Brain microvascular endothelial cell (primary cell): ENCODE measurements at regions not wholly inside any gene's neighbourhood (a gene's known extent, or its start where the extent isn't known, plus 50 kb on each side); places are given as distances from the start of the nearest gene placed in this dataset.

Experiments used
- DNase-seq: peaks from one replicate; pipeline ENCODE4 v3.0.0-alpha.2; 2020
- H3K27ac ChIP-seq: fragments of 250-450 bp; sonication (Bioruptor Pico); 2 replicates; pipeline ENCODE4 v1.5.1; 2020; ENCODE audit warnings: mild to moderate bottlenecking, moderate library complexity
- H3K27me3 ChIP-seq: fragments of 250-450 bp; sonication (Bioruptor Pico); replicated peaks from 2 replicates; pipeline ENCODE4 v1.5.1; 2020; ENCODE audit warnings: mild to moderate bottlenecking
- H3K36me3 ChIP-seq: fragments of 250-450 bp; sonication (Bioruptor Pico); replicated peaks from 2 replicates; pipeline ENCODE4 v1.5.1; 2020; ENCODE audit warnings: mild to moderate bottlenecking
- H3K4me3 ChIP-seq: 2 replicates; pipeline ENCODE4 v1.5.1; 2011; ENCODE audit warnings: low read depth, mild to moderate bottlenecking, control low read depth, low read length, moderate library complexity
- CTCF ChIP-seq: IDR thresholded peaks from 2 replicates; pipeline ENCODE4 v1.5.1; 2011; ENCODE audit warnings: low read depth, mild to moderate bottlenecking, moderate library complexity, low read length, control low read depth, inconsistent platforms; ENCODE audit errors: missing control alignments
- in situ Hi-C: cut with HindIII; loops from 2 replicates; pipeline ENCODE4 v1.10.0; 2017; ENCODE audit warnings: low sequenced_read_pairs, low pct_ligation_motif_present

- TF ChIP-seq CTCF: peak; percentile 29
- in situ Hi-C loops: no loop called here
- Histone ChIP-seq H3K27ac (no peak overlapping the region), H3K4me3 (no peak overlapping the region), H3K27me3 (no peaks in the 10 kb centered on the region), H3K36me3 (no peaks in the 10 kb centered on the region)
- no peak for DNase-seq
These were observed 339.4 kb downstream of the CMPK2 start for GRCh38 chr2:6526093-6526824.

DNA sequence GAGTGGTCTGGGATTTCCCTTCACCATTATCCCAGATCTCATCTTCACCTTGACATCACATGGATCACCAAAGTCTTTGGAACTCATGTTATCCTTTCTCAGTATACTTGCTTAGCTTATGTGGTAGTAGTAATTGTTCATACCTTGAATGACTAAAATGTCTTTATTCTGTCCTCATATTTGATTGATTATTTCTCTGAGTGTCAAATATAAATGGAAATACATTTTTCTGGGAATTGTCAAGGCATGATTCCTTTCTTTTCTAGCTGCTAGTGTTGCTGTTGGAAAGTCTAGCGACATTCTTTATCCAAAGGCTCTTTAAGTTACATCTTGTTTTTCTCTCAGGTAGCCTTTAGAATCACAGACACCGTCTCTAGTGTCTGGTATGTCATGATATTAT, 334.4 kb downstream of the CMPK2 start:
- in situ Hi-C loops: no loop called here
- DNase-seq: no peak
- H3K27me3 ChIP-seq: no peaks in the 10 kb centered on the region
- H3K4me3 ChIP-seq: no peak overlapping the region
- no peaks in the 10 kb centered on the region for H3K36me3 ChIP-seq
- H3K27ac ChIP-seq: no peak overlapping the region
- TF ChIP-seq CTCF: no peak

DNA sequence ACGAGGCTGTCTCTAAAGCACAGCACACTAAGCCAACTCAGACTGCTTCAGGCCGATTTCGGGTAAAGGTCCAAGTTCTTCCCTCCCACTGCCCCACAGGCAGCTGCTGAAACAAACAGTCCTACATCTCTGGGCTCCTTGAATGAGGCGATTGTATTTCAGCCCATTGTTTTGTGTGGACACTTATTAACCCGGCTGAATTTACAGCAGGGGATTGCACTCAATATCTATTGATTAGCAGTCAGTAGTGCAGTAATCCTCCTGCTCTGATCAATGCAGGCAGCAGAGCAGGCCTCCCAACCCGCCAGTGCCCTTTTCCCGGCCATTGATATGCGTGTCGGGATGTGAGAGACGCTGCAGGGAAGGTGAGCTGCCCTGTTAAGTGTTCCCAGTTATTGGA, 330.1 kb downstream of the CMPK2 start:
- in situ Hi-C loops: no loop called here
- no peak overlapping the region for H3K4me3 ChIP-seq

GRCh38 chr2:6538607-6539006, 327.1 kb downstream of the CMPK2 start:
- Histone ChIP-seq H3K4me3 (no peak overlapping the region), H3K27me3 (no peaks in the 10 kb centered on the region), H3K36me3 (no peaks in the 10 kb centered on the region), H3K27ac (no peak overlapping the region)
- in situ Hi-C loops: no loop called here
- TF ChIP-seq CTCF: no peak
- no peak for DNase-seq

More for the DNA sequence above, 330.1 kb downstream of the CMPK2 start:
- Histone ChIP-seq H3K36me3 (no peaks in the 10 kb centered on the region), H3K27me3 (no peaks in the 10 kb centered on the region), H3K27ac (no peak overlapping the region)
- no peak for DNase-seq
- no peak for TF ChIP-seq CTCF

DNA sequence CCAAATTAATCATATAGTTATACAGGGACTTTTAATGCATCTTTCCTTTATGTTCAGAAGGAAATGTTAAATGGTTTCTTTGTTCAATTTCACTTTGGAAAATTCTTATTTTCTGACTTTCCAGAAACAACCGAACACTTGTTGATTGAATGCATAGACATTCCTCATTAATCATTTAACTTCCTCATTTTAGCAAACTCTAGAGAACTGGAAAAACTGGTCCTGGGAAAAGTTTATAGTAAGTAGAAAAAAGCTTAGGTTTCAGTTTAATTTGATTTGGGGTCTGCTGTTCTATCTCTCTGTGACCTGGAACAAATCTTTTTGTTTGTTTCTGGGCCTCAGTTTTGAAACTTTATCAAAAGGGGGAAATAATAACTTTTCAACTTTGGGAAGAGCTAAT, 320.4 kb downstream of the CMPK2 start:
- Histone ChIP-seq H3K27me3 (no peaks in the 10 kb centered on the region), H3K4me3 (no peak overlapping the region), H3K36me3 (no peaks in the 10 kb centered on the region), H3K27ac (no peak overlapping the region)
- no peak for DNase-seq
- TF ChIP-seq CTCF: no peak
- in situ Hi-C loops: no loop called here

GRCh38 chr2:6545795-6546194, 319.9 kb downstream of the CMPK2 start:
- Histone ChIP-seq H3K36me3 (no peaks in the 10 kb centered on the region), H3K27ac (no peak overlapping the region), H3K27me3 (no peaks in the 10 kb centered on the region), H3K4me3 (no peak overlapping the region)
- in situ Hi-C loops: no loop called here
- no peak for DNase-seq
- TF ChIP-seq CTCF: no peak
